ENCODE measurements at regions not wholly inside any gene's neighbourhood (a gene's known extent, or its start where the extent isn't known, plus 50 kb on each side); places are given as distances from the start of the nearest gene placed in this dataset.

- Histone ChIP-seq H3K9me3 (ENCODE audit: control insufficient read depth in 1 of 2, insufficient read depth in 1 of 2, low read depth in 1 of 2, low read length in 2 of 2) (no peaks in the 10 kb centered on the region), H3K9ac (ENCODE audit: low read length) (no peak overlapping the region), H3K36me3 (ENCODE audit: control insufficient read depth in 1 of 2, insufficient read depth in 2 of 2, low read length in 2 of 2) (no peaks in the 10 kb centered on the region), H3K4me2 (ENCODE audit: low read length) (no peak overlapping the region), H3K9me2 (ENCODE audit: insufficient read depth) (peaks cover 4% of the 10 kb centered on the region; the same call in 1 of the 2 replicates), H3K27ac (ENCODE audit: low read depth, low read length) (no peak overlapping the region), H3K27me3 (ENCODE audit: insufficient read depth, low read length) (no peaks in the 10 kb centered on the region), H3K79me2 (ENCODE audit: insufficient read depth, low read length) (no peaks in the 10 kb centered on the region), H3K4me3 (replicated peaks in 1 of 2; ENCODE audit: low read depth in 1 of 2, low read length in 2 of 2) (no peak overlapping the region), H2AFZ (ENCODE audit: low read depth, low read length, poor library complexity, severe bottlenecking) (no peak overlapping the region), H3K4me1 (ENCODE audit: control insufficient read depth in 1 of 2, insufficient read depth in 2 of 2, low read length in 2 of 2) (no peaks in the 10 kb centered on the region), H4K20me1 (ENCODE audit: insufficient read depth) (no peaks in the 10 kb centered on the region)
- BruUV-seq (replicated peaks) = no TSS peak
- ChIA-PET CTCF (no interaction called here), POLR2A (no interaction called here), RAD21 (ENCODE audit: low non-redundant PET in 1 of 2, low total read pairs in 2 of 2, uncharacterized antibody in 2 of 2, unreplicated experiment in 2 of 2) (no interaction called here)
- intact Hi-C loops (cut with micrococcal nuclease) = no loop called here
- TF ChIP-seq JUND (IDR thresholded peaks at IDR 0.05) = no peak
- no peak for TF ChIP-seq EZH2 (IDR thresholded peaks at IDR 0.05)
- TF ChIP-seq CBX3 (IDR thresholded peaks at IDR 0.05; ENCODE audit: low read depth) = no peak
- TF ChIP-seq CEBPB (IDR thresholded peaks at IDR 0.05; ENCODE audit: low read depth) = no peak
- no peak for TF ChIP-seq EZH2phosphoT487 (IDR thresholded peaks at IDR 0.05; ENCODE audit: borderline replicate concordance)
- no peak for TF ChIP-seq EGR1 (IDR thresholded peaks at IDR 0.05; ENCODE audit: low read depth)
- TF ChIP-seq SP1 (IDR thresholded peaks at IDR 0.05; ENCODE audit: low read depth) = no peak
- DNase-seq (ENCODE audit: low read depth, low spot score) = no peak
- no peak for ATAC-seq
Observed at GRCh38 chr12:43060742-43061141, 471.2 kb upstream of the PRICKLE1 start.

DNA sequence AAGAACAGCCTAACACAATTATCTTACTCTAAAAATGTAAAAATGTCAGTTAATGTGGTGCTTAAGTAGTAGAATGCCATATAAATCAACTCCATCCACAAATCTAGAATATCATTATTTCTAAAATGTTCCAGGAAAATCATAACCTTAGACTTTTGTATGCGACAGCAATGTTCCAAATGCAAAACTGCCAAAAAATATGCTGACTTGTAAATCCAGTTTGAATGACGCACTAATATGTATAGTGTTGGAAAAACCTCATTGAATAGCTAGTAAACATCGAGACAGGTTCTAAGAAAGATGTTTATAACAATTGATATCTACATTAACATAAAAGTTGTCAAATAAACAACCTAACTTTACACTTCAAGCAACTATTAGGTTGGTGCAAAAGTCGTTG is 469.1 kb upstream of the PRICKLE1 start:
- no peak overlapping the region for H3K4me2 ChIP-seq (ENCODE audit: low read length)
- peaks cover 4% of the 10 kb centered on the region; the same call in 1 of the 2 replicates for H3K9me2 ChIP-seq (ENCODE audit: insufficient read depth)
- H3K4me3 ChIP-seq (replicated peaks in 1 of 2; ENCODE audit: low read depth in 1 of 2, low read length in 2 of 2) = no peak overlapping the region
- no peaks in the 10 kb centered on the region for H3K27me3 ChIP-seq (ENCODE audit: insufficient read depth, low read length)
- H3K4me1 ChIP-seq (ENCODE audit: control insufficient read depth in 1 of 2, insufficient read depth in 2 of 2, low read length in 2 of 2) = no peaks in the 10 kb centered on the region
- no peak overlapping the region for H2AFZ ChIP-seq (ENCODE audit: low read depth, low read length, poor library complexity, severe bottlenecking)
- no peak overlapping the region for H3K9ac ChIP-seq (ENCODE audit: low read length)
- ChIA-PET CTCF (no interaction called here), RAD21 (ENCODE audit: low non-redundant PET in 1 of 2, low total read pairs in 2 of 2, uncharacterized antibody in 2 of 2, unreplicated experiment in 2 of 2) (no interaction called here), POLR2A (no interaction called here)
- no peak for TF ChIP-seq CBX3 (IDR thresholded peaks at IDR 0.05; ENCODE audit: low read depth)
- TF ChIP-seq, protein P1, sequence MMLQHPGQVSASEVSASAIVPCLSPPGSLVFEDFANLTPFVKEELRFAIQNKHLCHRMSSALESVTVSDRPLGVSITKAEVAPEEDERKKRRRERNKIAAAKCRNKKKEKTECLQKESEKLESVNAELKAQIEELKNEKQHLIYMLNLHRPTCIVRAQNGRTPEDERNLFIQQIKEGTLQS (IDR thresholded peaks at IDR 0.05) = no peak
- TF ChIP-seq, protein P2, sequence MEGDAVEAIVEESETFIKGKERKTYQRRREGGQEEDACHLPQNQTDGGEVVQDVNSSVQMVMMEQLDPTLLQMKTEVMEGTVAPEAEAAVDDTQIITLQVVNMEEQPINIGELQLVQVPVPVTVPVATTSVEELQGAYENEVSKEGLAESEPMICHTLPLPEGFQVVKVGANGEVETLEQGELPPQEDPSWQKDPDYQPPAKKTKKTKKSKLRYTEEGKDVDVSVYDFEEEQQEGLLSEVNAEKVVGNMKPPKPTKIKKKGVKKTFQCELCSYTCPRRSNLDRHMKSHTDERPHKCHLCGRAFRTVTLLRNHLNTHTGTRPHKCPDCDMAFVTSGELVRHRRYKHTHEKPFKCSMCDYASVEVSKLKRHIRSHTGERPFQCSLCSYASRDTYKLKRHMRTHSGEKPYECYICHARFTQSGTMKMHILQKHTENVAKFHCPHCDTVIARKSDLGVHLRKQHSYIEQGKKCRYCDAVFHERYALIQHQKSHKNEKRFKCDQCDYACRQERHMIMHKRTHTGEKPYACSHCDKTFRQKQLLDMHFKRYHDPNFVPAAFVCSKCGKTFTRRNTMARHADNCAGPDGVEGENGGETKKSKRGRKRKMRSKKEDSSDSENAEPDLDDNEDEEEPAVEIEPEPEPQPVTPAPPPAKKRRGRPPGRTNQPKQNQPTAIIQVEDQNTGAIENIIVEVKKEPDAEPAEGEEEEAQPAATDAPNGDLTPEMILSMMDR (IDR thresholded peaks at IDR 0.05 in 2 of 3, conservative IDR thresholded peaks at IDR 0.05 in 1 of 3; ENCODE audit: borderline replicate concordance in 1 of 3, insufficient read depth in 1 of 3, low read depth in 2 of 3, low read length in 2 of 3) = no peak
- TF ChIP-seq MAX (IDR thresholded peaks at IDR 0.05) = no peak
- TF ChIP-seq JUND (IDR thresholded peaks at IDR 0.05) = no peak
- TF ChIP-seq TCF7L2 (IDR thresholded peaks at IDR 0.05; ENCODE audit: borderline replicate concordance, extremely low read depth, insufficient read depth, insufficient read length) = no peak
- H3K27ac ChIP-seq (ENCODE audit: low read depth, low read length) = no peak overlapping the region
- H4K20me1 ChIP-seq (ENCODE audit: insufficient read depth) = no peaks in the 10 kb centered on the region
- intact Hi-C loops (cut with micrococcal nuclease) = no loop called here
- BruUV-seq (replicated peaks) = no TSS peak
- ATAC-seq (no peak), DNase-seq (ENCODE audit: low read depth, low spot score) (no peak)
- no peaks in the 10 kb centered on the region for H3K79me2 ChIP-seq (ENCODE audit: insufficient read depth, low read length)
- H3K9me3 ChIP-seq (ENCODE audit: control insufficient read depth in 1 of 2, insufficient read depth in 1 of 2, low read depth in 1 of 2, low read length in 2 of 2) = no peaks in the 10 kb centered on the region
- H3K36me3 ChIP-seq (ENCODE audit: control insufficient read depth in 1 of 2, insufficient read depth in 2 of 2, low read length in 2 of 2) = no peaks in the 10 kb centered on the region
